HUES48 (cell line): ENCODE measurements at regions not wholly inside any gene's neighbourhood (a gene's known extent, or its start where the extent isn't known, plus 50 kb on each side); places are given as distances from the start of the nearest gene placed in this dataset.
"Not testable (repeated sequence)": the region's sequence is repeated elsewhere in the genome, so short reads cannot be mapped to it uniquely, and the experiment has no call there.

Experiments
- H3K27ac ChIP-seq: one replicate; pipeline ENCODE4 v1.7.0; 2013; ENCODE audit warnings: low read depth, low read length, inconsistent platforms
- H3K27me3 ChIP-seq: 2 replicates; pipeline ENCODE4 v1.6.1; 2013; ENCODE audit warnings: mild to moderate bottlenecking, low read length; ENCODE audit not compliant: control insufficient read depth, insufficient read depth
- H3K36me3 ChIP-seq: 2 replicates; pipeline ENCODE4 v1.6.1; 2013; ENCODE audit warnings: low read length; ENCODE audit not compliant: control insufficient read depth, insufficient read depth
- H3K4me1 ChIP-seq: 2 replicates; pipeline ENCODE4 v1.6.1; 2013; ENCODE audit warnings: mild to moderate bottlenecking, low read length; ENCODE audit not compliant: control insufficient read depth, insufficient read depth
- H3K4me3 ChIP-seq: 2 replicates; pipeline ENCODE4 v1.5.1; 2013; ENCODE audit warnings: mild to moderate bottlenecking, low read depth, low read length
- H3K9ac ChIP-seq: 2 replicates; pipeline ENCODE4 v1.6.1; 2013; ENCODE audit warnings: mild to moderate bottlenecking, low read depth, low read length, moderate library complexity
- H3K9me3 ChIP-seq: 2 replicates; pipeline ENCODE4 v1.6.1; 2013; ENCODE audit warnings: low read length; ENCODE audit not compliant: control insufficient read depth, insufficient read depth

DNA sequence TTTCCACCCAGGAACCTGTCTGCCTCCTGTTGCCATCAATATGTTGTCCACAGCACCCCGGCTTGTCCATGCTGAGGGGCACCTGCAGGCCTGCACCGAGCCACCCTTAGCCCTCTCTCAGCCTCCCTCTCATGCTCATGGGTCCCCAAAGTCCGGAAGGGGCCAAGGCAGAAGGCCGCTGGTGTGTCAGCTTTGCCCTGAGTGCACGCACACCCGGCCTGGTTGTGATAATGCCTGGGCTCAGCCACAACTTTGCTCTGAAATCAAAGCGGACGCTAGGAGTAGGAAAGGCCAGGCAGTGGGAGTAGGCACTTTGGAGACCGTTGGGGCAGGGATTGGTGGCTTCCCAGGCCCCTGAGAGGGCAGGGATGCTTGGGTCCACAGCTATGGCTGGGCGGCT is 201.8 kb upstream of the NUDT12 start:
- Histone ChIP-seq H3K4me3 (no peak overlapping the region), H3K27me3 (no peaks in the 10 kb centered on the region), H3K9ac (no peak overlapping the region), H3K9me3 (no peaks in the 10 kb centered on the region), H3K27ac (no peak overlapping the region), H3K4me1 (no peaks in the 10 kb centered on the region), H3K36me3 (no peaks in the 10 kb centered on the region)

DNA sequence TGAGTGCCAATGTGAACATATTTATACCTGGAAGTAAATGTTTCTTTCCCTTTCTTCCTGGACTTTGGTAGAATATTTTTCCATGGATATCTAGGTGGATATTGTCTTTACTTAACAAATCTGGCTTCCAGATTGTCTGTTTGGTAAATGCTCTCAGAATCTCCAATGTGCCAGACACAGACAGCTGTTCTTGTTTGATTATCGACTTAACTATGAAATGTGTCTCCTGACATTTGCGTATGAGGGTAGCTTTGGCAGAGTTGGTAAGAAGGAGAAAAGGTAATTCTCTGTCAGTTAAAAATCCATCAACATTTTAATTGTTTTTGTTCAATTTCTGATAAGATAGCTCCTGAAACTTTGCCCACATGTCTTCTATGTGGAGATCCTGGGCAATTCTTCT is 196.4 kb upstream of the NUDT12 start:
- H3K27ac ChIP-seq: no peak overlapping the region

GRCh38 chr5:103755974-103756373 is 193.4 kb upstream of the NUDT12 start:
- H3K4me1 ChIP-seq: no peaks in the 10 kb centered on the region
- H3K9ac ChIP-seq: no peak overlapping the region
- H3K4me3 ChIP-seq: no peak overlapping the region
- H3K27me3 ChIP-seq: no peaks in the 10 kb centered on the region
- H3K36me3 ChIP-seq: no peaks in the 10 kb centered on the region
- H3K9me3 ChIP-seq: no peaks in the 10 kb centered on the region
- no peak overlapping the region for H3K27ac ChIP-seq

More for the DNA sequence above, 196.4 kb upstream of the NUDT12 start:
- H3K4me1 ChIP-seq: no peaks in the 10 kb centered on the region
- no peak overlapping the region for H3K9ac ChIP-seq
- H3K27me3 ChIP-seq: no peaks in the 10 kb centered on the region
- no peaks in the 10 kb centered on the region for H3K9me3 ChIP-seq
- H3K36me3 ChIP-seq: no peaks in the 10 kb centered on the region
- no peak overlapping the region for H3K4me3 ChIP-seq

DNA sequence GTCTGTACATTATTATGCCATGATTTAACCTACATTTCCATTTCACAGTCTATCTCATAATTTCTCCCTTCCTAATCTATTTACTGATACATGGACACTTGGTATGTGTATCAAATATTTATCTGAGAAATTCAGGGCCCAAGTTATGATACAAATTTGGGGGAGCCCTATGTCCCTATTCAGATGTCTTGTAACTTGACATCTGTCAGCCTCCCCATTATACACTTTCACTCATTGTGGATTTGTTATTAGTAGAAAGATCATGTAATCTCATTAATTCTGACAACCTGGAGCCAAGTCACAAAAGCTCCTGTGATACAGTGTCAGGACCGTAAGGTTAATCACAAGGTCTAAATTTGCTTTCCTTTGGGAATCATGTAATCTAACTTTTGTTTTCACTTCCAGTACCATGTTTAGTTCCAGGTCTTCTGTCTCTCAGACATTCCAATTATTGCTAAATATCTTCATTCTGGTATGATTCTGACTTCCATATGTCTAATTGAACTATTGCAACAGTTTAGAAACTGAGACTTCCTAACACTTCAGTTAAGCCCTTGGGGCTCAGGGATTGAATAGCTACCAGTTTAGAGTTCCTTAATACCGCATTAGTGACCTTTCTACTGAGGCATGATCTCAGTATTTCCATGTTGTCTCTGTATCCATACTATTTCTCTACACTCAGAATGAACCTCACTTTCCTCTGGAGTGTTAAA is 182.9 kb upstream of the NUDT12 start:
- Histone ChIP-seq H3K9me3 (no peaks in the 10 kb centered on the region), H3K36me3 (no peaks in the 10 kb centered on the region), H3K4me1 (0 out of 2 replicates have a peak, but pooled peaks cover 3% of the 10 kb centered on the region), H3K4me3 (no peak overlapping the region), H3K9ac (no peak overlapping the region), H3K27me3 (no peaks in the 10 kb centered on the region), H3K27ac (no peak overlapping the region)

GRCh38 chr5:103744159-103744558 is 181.6 kb upstream of the NUDT12 start:
- Histone ChIP-seq H3K27ac (no peak overlapping the region), H3K9me3 (no peaks in the 10 kb centered on the region), H3K36me3 (no peaks in the 10 kb centered on the region), H3K27me3 (no peaks in the 10 kb centered on the region), H3K4me1 (0 out of 2 replicates have a peak, but pooled peaks cover 3% of the 10 kb centered on the region), H3K9ac (no peak overlapping the region), H3K4me3 (no peak overlapping the region)

DNA sequence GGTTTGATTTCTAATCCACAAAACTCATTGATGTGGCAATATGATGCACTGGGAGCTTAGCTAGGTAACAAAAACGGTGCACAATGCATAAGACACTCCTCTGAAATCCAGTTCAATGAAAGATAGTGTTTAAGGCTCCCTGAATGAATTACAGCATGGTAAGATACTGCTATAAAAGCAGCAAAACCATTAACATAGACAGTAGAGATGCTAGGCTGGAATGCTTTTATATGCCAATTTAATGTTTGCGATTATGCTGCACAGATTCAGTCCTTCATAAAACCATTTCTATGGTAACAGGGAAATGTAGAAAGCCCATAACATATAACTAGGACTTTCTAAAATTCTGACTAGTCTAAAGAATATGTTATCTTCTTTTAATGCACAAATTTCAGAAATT is 180.8 kb upstream of the NUDT12 start:
- Histone ChIP-seq H3K4me3 (no peak overlapping the region), H3K4me1 (0 out of 2 replicates have a peak, but pooled peaks cover 3% of the 10 kb centered on the region), H3K27ac (no peak overlapping the region), H3K36me3 (no peaks in the 10 kb centered on the region), H3K9me3 (no peaks in the 10 kb centered on the region), H3K27me3 (no peaks in the 10 kb centered on the region), H3K9ac (no peak overlapping the region)

- Histone ChIP-seq H3K4me3 (no peak overlapping the region), H3K36me3 (no peaks in the 10 kb centered on the region), H3K9ac (no peak overlapping the region), H3K9me3 (no peaks in the 10 kb centered on the region; the same call in 1 of the 2 replicates), H3K4me1 (0 out of 2 replicates have a peak, but pooled peaks cover 3% of the 10 kb centered on the region), H3K27ac (no peak overlapping the region), H3K27me3 (no peaks in the 10 kb centered on the region)
These were observed 179.4 kb upstream of the NUDT12 start for GRCh38 chr5:103741984-103742383.

- not testable (repeated sequence) for H3K4me1 ChIP-seq, H3K36me3 ChIP-seq, H3K27ac ChIP-seq, H3K4me3 ChIP-seq, H3K9ac ChIP-seq, H3K27me3 ChIP-seq, H3K9me3 ChIP-seq
These were observed 173.8 kb upstream of the NUDT12 start for GRCh38 chr5:103736343-103736742.

DNA sequence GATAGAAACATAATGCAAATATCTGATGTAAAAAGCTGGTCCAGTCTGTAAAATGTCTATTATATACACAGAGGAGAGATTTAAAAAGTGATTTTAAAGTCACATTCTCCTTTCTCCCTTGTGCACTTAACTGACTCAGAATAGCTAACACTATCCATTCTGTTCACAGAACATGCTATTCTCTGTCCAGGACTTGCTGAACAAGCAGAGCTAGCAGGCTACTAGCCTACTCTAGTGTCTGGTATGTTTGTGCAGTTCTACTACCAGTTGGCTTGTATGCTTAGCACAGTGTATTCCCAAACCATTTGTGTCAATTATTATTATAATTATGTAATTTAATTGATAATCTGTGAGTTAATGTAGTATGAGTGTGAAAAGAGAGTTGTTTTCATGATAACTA is 161.7 kb upstream of the NUDT12 start:
- Histone ChIP-seq H3K27ac (no peak overlapping the region), H3K9ac (no peak overlapping the region), H3K27me3 (no peaks in the 10 kb centered on the region), H3K9me3 (peaks cover 15% of the 10 kb centered on the region), H3K4me1 (no peaks in the 10 kb centered on the region), H3K36me3 (no peaks in the 10 kb centered on the region), H3K4me3 (no peak overlapping the region)

- H3K4me1 ChIP-seq: no peaks in the 10 kb centered on the region
- no peaks in the 10 kb centered on the region for H3K36me3 ChIP-seq
- H3K4me3 ChIP-seq: peak overlapping the region; percentile 13; the same call in 1 of the 2 replicates
- no peak overlapping the region for H3K9ac ChIP-seq
- no peaks in the 10 kb centered on the region for H3K27me3 ChIP-seq
- H3K9me3 ChIP-seq: peaks cover 15% of the 10 kb centered on the region
- no peak overlapping the region for H3K27ac ChIP-seq
These were observed 158.6 kb upstream of the NUDT12 start for GRCh38 chr5:103721183-103721582.

GRCh38 chr5:103718108-103718507 is 155.5 kb upstream of the NUDT12 start:
- peaks cover 15% of the 10 kb centered on the region for H3K9me3 ChIP-seq
- no peaks in the 10 kb centered on the region for H3K36me3 ChIP-seq
- H3K27ac ChIP-seq: no peak overlapping the region

More at GRCh38 chr5:103718108-103718507, 155.5 kb upstream of the NUDT12 start:
- no peaks in the 10 kb centered on the region for H3K27me3 ChIP-seq
- H3K4me3 ChIP-seq: no peak overlapping the region
- H3K4me1 ChIP-seq: no peaks in the 10 kb centered on the region
- no peak overlapping the region for H3K9ac ChIP-seq
